Breast epithelium (tissue), 3 donors: ENCODE measurements at regions not wholly inside any gene's neighbourhood (a gene's known extent, or its start where the extent isn't known, plus 50 kb on each side); places are given as distances from the start of the nearest gene placed in this dataset.

Experiments used
- POLR2A ChIP-seq: fragments of 450-650 bp; IDR thresholded peaks from one replicate; pipeline ENCODE4 v1.6.1; 2016; ENCODE audit warnings: antibody characterized with exemption, mild to moderate bottlenecking, moderate library complexity
- TF ChIP-seq, protein P1 (sequence below), 3 donors: fragments of 450-650 bp; IDR thresholded peaks; one replicate each; pipeline ENCODE4 v1.5.1; 2016 to 2017; ENCODE audit warnings: antibody characterized with exemption in 3 of 3, mild to moderate bottlenecking in 3 of 3, moderate library complexity in 3 of 3

- TF ChIP-seq, protein P1, sequence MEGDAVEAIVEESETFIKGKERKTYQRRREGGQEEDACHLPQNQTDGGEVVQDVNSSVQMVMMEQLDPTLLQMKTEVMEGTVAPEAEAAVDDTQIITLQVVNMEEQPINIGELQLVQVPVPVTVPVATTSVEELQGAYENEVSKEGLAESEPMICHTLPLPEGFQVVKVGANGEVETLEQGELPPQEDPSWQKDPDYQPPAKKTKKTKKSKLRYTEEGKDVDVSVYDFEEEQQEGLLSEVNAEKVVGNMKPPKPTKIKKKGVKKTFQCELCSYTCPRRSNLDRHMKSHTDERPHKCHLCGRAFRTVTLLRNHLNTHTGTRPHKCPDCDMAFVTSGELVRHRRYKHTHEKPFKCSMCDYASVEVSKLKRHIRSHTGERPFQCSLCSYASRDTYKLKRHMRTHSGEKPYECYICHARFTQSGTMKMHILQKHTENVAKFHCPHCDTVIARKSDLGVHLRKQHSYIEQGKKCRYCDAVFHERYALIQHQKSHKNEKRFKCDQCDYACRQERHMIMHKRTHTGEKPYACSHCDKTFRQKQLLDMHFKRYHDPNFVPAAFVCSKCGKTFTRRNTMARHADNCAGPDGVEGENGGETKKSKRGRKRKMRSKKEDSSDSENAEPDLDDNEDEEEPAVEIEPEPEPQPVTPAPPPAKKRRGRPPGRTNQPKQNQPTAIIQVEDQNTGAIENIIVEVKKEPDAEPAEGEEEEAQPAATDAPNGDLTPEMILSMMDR (IDR thresholded peaks at IDR 0.05) = no peak
- TF ChIP-seq POLR2A = no peak
These were observed 320.1 kb upstream of the RTL1 start for GRCh38 chr14:101223561-101224162.
